GM19043 (cell line): ENCODE measurements at regions not wholly inside any gene's neighbourhood (a gene's known extent, or its start where the extent isn't known, plus 50 kb on each side); places are given as distances from the start of the nearest gene placed in this dataset.

Source experiments
- ATAC-seq: cut with Tn5 transposase; IDR thresholded peaks from one replicate; pipeline ENCODE4 v1.9.1; 2021; ENCODE audit warnings: low read depth; ENCODE audit not compliant: unreplicated experiment

DNA sequence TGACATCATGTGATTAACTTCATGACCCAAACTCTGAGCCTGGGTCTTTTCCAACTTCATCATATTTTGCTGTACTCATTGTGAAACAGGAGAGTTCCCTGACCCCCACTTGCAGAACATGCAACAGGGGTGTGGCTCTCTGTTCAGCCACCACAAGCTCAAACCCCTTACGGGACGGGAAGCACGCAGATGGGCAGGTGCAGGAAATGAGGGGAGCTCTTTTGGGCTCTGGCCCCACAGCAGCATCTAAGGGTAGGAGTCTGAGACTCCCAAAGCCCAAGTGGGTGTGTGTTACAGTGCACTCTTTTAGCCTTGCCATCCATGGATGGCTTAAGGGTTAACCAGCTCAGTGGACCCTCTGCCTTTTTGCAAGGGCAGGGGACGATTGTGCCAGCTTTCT is 599.5 kb upstream of the SMIM31 start:
- ATAC-seq, result no peak

DNA sequence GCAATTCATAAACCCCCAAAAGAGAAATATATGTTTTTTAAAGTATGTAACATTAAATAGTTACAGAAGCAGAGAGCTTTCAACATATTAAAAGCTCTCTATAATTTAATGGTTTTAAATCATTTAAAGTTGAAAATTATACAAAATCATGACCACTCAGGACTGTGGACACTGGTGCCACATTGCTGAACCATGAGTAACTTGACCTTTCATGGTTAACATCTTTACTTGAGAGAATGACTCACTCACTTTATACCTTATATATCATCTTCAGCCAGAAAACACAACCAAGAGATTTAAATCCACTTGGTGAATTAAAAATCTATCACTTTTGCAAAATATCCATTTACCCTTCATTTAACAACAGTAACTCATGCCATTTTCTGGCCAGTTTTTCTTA is 584.3 kb upstream of the SMIM31 start:
- ATAC-seq, result no peak

DNA sequence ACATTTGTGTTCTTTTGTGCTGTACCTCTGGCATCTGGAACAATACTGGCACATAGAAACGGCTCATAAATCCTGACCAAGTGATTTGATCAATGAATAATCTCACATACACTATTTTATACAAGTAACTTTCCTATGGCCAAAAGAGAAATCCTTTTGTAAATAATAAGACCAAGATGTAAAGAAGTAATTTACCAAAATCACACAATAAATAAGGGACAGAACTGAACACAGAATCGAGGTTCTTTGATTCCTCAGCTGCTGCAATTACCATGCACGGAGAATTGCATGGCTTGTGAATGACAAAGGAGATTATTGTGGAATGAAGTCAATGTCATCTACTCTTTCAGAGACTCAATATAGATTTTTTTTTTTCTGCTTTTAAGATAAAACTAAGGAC is 576.8 kb upstream of the SMIM31 start:
- no peak for ATAC-seq

DNA sequence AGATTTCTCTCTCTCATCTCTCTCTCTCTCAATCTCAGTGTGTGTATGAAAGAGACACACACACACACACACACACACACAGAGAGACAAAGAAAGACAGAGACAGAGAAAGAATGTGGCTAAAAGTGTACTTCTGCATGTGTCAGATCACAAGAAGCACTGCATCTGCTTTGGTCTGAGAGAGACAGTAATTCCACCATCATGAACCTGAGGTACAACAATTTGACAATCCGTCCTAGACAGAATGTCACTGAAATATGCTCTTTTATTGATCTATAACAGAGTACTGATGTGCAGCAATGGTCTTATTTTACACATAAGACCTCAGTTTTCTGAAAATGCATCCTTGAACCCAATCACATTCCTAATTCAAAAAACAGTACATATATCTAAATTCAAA is 576.2 kb upstream of the SMIM31 start:
- no peak for ATAC-seq

DNA sequence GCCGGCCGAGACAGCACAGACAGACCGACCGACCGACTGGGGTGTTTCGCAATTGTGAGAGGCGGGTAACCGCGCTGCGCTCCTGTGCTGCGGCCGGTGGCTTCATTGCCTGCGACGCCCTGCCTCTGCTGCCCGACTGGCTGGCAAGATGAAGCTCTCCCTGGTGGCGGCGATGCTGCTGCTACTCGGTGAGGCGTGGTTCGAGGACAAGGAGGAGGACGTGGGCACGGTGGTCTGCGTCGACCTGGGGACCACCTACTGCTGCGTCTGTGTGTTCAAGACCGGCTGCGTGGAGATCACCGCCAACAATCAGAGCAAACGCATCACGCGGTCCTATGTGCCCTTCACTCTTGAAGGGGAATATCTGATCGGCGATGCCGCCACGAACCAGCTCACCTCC is 565.7 kb upstream of the SMIM31 start:
- no peak for ATAC-seq

DNA sequence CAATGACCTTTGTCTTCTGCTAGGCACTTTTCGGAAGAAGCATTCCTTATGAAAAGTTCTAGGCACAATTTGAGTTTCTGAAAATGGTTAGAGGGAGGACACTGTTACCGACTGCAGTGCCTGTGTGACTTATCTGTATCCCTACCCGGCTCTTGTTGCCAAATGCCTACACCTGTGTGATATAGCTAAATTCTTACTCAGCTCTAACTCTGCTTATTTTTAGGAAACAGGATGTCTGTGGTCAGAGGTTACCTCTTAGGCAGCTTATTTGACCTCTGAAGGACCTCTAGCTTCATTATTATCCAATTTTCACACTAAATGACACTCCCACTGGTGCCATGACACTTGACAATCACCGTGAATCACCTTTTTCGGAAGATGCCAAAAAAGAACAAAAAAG is 561.1 kb upstream of the SMIM31 start:
- no peak for ATAC-seq

DNA sequence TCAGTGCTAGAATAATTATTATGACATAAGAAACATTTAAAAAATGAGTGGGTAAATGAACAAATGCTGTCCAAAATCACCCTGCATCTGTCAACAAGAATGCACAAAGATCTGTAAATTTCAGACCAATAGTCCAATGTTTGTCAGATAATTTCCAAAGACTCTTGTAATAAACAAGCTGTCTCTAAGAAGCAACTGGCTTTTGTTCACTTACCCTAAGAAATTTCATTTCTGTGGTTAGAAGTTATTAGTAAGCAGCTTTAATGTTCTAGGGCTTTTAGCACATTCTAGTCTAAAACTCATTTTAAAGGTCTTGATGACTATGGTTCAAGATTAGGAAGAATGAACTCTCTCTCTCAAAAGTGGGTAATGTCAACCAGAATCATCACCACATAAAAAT is 560.3 kb upstream of the SMIM31 start:
- ATAC-seq, result no peak

DNA sequence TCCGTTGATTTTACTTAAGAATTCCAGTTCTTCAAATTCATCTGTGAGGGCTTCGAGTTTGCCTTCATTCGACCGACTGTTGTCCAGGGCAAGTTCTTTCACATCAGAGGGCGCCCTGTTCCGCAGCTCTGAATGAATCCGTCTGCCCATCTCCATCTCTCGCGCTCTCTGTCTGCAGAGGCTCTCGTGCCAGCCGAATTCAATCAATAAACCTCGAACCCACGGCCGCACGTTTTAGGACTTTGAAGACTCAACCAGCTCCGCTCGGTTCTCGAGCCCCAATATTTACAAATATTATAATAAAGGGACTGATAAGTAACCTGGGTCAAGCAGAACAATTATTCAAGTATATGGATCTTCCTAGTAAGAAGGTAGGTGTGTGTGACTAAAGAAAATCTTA is 556.4 kb upstream of the SMIM31 start:
- no peak for ATAC-seq

DNA sequence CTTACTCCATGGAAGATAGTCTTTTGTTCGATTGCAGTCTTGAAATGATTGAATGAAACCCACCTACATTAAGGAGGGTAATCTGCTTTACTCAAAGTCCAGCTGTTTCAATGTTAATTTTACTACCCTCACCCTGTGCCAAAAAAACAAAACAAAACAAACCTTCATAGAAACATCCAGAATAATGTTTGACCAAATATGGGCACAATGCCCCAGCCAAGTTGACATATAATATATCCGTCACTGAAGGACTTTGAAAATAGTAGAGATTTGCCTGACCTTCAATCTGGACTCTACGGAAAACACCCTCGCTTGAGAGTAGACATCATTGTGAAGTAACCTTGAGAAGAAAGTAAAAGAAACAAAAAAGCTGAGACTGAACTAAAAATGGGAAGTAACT is 550.5 kb upstream of the SMIM31 start:
- ATAC-seq, result no peak

DNA sequence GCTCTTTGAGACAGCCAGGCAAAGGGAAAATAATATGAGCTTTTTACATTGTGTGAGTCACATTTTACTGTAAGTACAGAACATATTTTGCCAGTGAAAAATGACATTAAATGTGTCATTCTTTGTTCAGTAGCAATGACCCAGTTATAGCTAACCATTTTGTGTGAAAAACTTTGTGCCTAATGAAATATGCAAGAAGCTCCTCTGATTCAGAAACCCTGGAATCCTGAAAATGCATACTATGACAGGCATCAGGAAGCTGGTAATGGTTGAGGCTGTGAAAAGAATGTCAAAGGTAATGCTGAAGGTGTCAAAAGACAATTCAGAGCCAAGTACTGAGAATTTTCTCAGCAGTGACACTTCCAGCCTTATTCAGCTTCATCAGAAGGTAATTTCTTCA is 549.5 kb upstream of the SMIM31 start:
- no peak for ATAC-seq

DNA sequence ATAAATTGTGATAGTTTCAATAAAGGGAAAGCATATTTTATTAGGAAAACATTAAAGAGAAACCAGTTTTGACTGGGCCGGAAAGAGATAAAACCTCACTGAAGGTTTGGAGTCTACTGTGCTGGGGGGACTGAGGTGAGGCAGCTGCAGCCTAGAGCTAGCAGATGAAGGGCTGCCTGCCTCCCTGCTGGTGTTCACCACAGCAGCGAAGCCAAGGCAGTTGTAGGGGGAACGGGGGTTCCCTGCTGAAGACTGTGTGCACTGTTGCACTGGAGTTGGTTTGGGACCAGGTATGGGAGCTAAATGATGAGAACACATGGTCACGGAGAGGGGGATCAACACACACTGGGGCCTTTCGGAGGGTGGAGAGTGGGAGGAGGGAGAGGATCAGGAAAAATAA is 546.5 kb upstream of the SMIM31 start:
- ATAC-seq, result no peak

DNA sequence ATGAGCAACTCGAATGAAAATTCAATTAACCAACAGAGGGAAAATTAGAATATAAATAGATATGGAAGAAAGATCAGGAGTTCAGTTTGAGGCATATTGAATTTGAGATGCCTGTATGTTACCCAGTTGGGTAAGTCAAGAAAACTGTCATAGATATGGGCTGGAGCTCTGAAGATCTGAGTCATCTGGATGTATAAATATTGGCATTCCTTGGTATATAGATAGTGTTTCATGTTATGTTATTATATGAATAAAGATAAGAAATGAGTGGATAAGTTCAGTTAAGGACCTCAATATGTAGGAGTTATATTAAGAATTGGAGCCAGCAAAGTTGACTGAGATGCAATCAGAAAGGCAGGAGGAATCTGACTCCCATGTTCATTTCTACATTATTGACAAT is 543.6 kb upstream of the SMIM31 start:
- no peak for ATAC-seq

DNA sequence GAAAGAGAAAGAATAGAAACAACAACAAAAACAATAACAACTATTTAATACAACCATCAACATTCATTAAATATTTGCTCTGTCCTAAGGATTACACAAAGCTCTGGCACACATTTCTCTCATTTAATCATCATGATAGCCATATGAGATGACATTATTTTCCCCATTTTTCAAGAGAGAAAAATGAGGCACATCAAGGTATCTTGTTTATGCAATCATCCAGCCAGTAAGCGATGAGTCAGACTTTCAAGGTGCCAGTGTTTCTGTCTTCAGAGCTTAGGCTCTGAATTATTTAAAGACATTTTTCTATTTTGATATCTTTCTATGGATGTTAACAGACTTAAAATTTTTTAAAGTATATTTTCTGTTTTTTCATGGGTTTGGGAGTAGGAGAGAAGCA is 541.8 kb upstream of the SMIM31 start:
- ATAC-seq, result no peak

DNA sequence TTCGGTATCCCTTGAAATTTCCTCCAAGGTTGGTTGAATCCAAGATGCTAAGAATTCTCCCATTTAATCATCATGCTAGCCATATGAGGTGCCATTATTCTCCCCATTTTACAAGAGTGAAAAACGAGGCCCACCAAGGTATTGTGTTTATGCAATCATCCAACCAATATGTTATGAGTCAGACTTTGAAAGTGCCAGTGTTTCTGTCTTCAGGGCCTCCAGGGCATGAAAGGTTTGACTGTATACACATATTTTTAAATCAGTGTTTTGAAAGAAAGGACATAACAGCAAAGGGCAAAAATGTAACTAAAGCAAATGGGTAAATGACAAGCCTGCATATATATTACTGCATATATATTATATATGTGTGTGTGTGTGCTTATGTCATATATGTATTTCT is 541.2 kb upstream of the SMIM31 start:
- ATAC-seq, result no peak

DNA sequence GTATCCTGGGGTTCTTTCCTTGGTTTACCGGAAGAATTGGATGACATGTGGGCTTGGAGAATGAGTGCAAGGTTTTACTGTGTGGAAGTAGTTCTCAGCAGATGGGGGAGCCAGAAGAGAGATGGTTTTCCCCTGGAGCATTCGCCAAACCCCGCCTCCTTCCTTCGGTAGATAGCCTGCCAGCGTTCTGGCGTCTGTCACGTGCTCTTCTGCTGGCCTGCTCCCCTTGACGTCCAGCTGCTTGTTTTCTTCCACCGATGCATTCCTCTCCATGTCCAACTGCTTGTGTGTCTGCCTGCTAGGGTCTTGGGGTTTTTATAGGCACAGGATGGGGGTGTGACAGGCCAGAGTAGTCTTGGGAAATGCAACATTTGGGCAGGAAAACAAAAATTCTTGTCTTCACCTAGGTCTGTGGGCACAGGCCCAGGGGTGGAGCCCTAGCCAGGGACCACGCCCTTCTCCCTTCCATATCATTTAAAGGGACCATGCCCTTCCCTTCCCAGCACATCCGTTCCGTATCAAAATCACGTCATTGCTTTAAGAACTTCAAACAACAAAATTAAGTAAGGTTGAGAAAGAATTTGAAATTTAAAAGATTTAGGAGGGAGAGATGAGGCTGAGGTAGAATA is 538.7 kb upstream of the SMIM31 start:
- ATAC-seq, result no peak

DNA sequence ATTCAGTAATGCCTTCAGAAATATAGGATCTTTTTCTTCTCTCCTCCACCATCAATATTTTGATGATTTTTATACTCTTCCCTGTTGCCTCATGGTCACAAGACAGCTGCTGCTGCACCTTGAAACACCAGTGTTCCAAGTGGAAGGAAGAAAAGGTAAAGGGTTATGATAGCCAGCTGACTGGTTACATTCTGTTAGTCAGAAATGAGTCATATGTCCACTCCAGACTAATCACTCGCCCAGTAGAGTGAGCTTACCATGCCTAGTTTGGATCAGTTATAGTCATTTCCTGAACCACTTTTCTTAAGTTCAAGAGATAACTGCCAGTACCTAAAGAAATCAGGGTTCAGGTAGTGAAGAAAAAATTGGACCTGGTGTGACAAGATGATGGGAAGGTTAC is 532.3 kb upstream of the SMIM31 start:
- ATAC-seq, result no peak

DNA sequence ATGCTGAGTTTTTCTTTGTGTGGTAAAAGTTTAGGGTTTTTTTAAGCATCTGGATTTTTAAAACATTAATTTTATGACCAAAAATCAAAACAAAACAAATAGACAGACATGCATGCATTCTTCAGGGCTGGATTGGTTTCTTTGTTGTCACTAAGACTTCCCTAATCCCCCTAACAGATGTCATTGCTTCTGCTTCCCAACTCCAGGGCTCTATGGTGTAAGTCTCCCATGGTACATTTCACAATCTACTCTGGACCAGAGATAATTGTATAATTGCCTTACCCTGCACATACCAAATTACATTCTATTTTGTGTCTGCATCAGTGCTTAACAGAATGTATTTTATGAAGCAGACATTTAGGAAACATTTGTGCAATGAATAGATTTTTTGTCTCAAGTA is 529.1 kb upstream of the SMIM31 start:
- no peak for ATAC-seq

DNA sequence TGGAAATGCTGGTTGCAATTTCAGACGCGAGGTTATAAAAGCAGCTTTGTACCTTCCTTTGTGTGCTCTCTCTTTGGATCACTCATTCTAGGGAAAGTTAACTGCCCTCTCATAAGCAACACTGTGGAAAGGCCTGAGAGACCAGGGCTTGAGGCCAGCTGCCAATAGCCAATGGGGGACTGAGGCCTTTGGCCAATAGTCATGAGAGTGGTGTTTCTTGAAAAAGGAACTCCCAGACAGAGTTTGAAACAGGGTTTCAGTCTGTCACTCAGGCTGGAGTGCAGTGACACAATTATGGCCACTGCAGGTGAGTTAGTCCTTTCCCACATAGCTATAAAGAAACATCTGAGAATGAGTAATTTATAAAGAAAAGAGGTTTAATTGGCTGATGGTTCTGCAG is 524.7 kb upstream of the SMIM31 start:
- no peak for ATAC-seq

DNA sequence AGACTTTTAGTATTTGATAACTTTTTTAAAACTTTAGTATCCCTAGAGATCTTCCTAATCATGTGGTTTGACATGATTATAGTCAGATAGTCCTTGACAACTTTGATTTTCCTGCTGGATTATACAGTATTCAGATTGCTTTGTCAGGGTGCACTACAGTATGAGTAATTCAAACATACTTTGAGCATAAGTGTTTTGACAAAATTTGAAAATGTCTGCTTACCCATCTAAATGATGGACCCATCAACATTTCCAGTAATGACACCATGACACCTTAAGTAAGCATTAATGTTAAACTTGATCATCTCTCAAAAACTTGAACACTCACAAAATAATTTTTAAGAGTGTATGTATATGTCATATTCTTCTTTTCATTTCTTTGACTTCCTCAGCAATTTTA is 514.5 kb upstream of the SMIM31 start:
- no peak for ATAC-seq

DNA sequence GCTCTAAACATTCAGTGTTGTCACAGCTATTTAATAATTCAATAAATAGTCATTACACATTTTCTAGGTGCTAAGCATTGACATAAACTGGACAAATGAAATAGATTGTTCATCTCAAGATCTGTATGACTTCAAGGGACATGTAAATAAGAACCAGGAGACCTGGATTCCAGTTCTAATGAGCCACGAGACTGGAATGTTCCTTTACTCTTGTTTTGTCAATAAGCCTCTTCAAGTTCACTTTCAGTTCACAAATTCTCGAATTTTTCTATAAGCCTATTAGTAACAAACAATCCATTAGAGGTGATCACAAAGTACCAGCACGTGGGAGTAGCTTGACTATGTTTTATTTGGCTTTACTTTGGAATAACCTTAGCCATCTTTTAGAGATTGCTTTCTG is 514.0 kb upstream of the SMIM31 start:
- ATAC-seq, result no peak

DNA sequence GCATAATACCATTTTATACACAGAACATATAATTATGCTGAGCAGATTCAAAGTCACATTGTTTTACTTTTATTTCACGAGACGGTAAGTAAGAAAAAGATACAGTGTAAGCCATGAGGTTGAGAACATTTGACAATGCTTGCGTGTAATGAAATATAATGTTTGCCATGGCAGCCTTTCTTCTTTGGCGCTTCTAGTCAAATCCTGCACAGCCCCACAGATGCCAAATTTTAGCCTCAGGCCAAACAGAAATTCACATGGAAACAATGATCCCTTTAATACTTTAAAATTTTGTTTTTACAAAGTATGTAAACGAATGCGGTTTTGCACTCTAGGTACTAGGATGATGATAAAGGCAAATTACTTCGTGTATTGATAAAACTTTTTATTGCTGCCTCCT is 502.7 kb upstream of the SMIM31 start:
- ATAC-seq, result no peak

DNA sequence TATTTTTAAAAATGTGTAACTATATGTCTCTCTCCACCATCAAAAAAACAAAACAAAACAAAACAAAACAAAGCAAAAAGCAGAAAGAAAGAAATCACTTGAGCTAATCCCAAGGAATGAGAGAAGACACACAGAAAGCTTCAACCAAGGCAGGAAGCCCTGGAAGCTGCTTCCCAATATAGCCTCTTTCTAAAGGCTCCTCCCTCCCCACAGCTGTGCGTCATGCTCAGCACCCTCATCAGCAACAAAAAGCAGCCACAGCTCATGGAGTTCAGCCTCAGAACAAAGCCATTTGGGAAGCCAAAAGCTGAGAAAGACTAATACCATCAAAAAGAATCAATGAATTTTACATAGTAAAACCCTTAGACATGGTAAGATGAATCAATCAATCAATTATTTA is 501.6 kb upstream of the SMIM31 start:
- ATAC-seq, result no peak

DNA sequence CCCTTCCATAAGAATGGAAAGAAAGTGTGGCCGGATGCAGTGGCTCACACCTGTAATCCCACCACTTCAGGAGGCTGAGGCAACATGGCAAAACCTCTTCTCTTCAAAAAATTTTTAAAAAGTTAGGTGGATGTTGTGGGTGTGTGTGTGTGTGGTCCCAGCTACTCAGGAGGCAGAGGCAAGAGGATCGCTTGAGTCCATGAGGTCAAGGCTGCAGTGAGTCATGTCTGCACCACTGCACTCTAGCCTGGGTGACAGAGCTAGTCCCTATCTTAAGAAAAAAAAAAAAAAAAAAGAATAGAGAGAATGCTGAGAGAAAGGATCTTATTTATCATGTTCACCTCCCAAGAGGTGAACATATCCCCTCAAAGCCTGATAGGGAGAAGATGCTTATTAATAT is 492.1 kb upstream of the SMIM31 start:
- no peak for ATAC-seq
